Panc1 (cell line): ENCODE measurements at regions not wholly inside any gene's neighbourhood (a gene's known extent, or its start where the extent isn't known, plus 50 kb on each side); places are given as distances from the start of the nearest gene placed in this dataset.

Experiments used
- ATAC-seq: fragments of 200-7000 bp; cut with Tn5 transposase; 2 replicates; pipeline ENCODE4 v1.9.1; 2020; ENCODE audit warnings: mild to moderate bottlenecking, moderate library complexity
- BruUV-seq: library from RNA; stranded (reverse); fragments of 400-500 nt; replicated peaks from 2 replicates; lab custom pipeline; 2021; lab: Mats Ljungman, UMichigan
- CTCF ChIA-PET: fragments of 300-600 bp; sonication (Branson Sonifier 250); formaldehyde crosslinking; loops from one replicate; lab custom pipeline; 2022; ENCODE audit warnings: antibody characterized with exemption; lab: Charles Lee
- POLR2A ChIA-PET: fragments of 300-600 bp; sonication (Branson Sonifier 250); formaldehyde crosslinking; loops from one replicate; lab custom pipeline; 2022; ENCODE audit warnings: antibody characterized with exemption; lab: Charles Lee
- DNase-seq: peaks from one replicate; pipeline ENCODE4 v3.0.0-alpha.2; 2010; ENCODE audit warnings: low read depth, low spot score
- H3K27ac ChIP-seq: 2 replicates; pipeline ENCODE4 v1.5.1; 2011; ENCODE audit warnings: mild to moderate bottlenecking, low read length, inconsistent platforms
- H3K27me3 ChIP-seq: fragments of 200-500 bp; sonication (Bioruptor generic); 2 replicates; pipeline ENCODE4 v1.6.0; 2014; ENCODE audit warnings: low read length, inconsistent platforms; ENCODE audit not compliant: control insufficient read depth, insufficient read depth
- H3K36me3 ChIP-seq: fragments of 200-500 bp; sonication (Bioruptor generic); 2 replicates; pipeline ENCODE4 v1.5.1; 2014; ENCODE audit warnings: inconsistent platforms, mild to moderate bottlenecking, low read length, moderate library complexity; ENCODE audit not compliant: control insufficient read depth, insufficient read depth
- H3K4me1 ChIP-seq: 2 replicates; pipeline ENCODE4 v1.5.1; 2011; ENCODE audit warnings: inconsistent platforms, mild to moderate bottlenecking, low read length, moderate library complexity; ENCODE audit not compliant: control insufficient read depth, insufficient read depth
- H3K4me3 ChIP-seq, 2 experiments: 2 replicates each; pipeline ENCODE4 v1.5.1; 2011 to 2012; ENCODE audit warnings: low read depth in 2 of 2, low read length in 2 of 2, mild to moderate bottlenecking in 2 of 2, inconsistent platforms in 1 of 2, moderate library complexity in 1 of 2
- H3K9me3 ChIP-seq: fragments of 200-500 bp; sonication (Bioruptor generic); 2 replicates; pipeline ENCODE4 v1.5.1; 2014; ENCODE audit warnings: low read depth, mild to moderate bottlenecking, inconsistent platforms, low read length, moderate library complexity; ENCODE audit not compliant: control insufficient read depth, insufficient read depth
- CTCF ChIP-seq: fragments of 450-650 bp; IDR thresholded peaks from 2 replicates; pipeline ENCODE4 v1.5.1; 2017; ENCODE audit warnings: mild to moderate bottlenecking
- POLR2AphosphoS5 ChIP-seq: IDR thresholded peaks from 2 replicates; pipeline ENCODE4 v1.6.1; 2012; ENCODE audit warnings: mild to moderate bottlenecking, low read depth, low read length, moderate library complexity
- REST ChIP-seq, 2 experiments: IDR thresholded peaks; 2 replicates each; pipeline ENCODE4 v1.6.1; 2011 to 2012; ENCODE audit warnings: low read depth in 2 of 2, control low read depth in 1 of 2, low read length in 1 of 2, mild to moderate bottlenecking in 1 of 2, moderate library complexity in 1 of 2; ENCODE audit not compliant: insufficient read depth in 1 of 2
- SIN3A ChIP-seq: IDR thresholded peaks from 2 replicates; pipeline ENCODE4 v1.6.1; 2012; ENCODE audit warnings: low read depth, mild to moderate bottlenecking, low read length, moderate library complexity, borderline replicate concordance; ENCODE audit not compliant: insufficient read depth
- TCF7L2 ChIP-seq: IDR thresholded peaks from 2 replicates; pipeline ENCODE4 v1.6.1; 2011; ENCODE audit warnings: mild to moderate bottlenecking, low read depth, low read length, inconsistent platforms
- in situ Hi-C: cut with HindIII; loops from 2 replicates; pipeline ENCODE4 v1.10.0; 2016; ENCODE audit warnings: low sequenced_read_pairs, low pct_unique_long_range_greater_than_20kb
- intact Hi-C: fragments of 100-400 bp; cut with micrococcal nuclease; formaldehyde crosslinking; loops from one replicate; pipeline ENCODE4 v1.10.0; 2022; ENCODE audit not compliant: unreplicated experiment

GRCh38 chr10:78653555-78653954 lies 415.2 kb upstream of the ZMIZ1 start:
- Histone ChIP-seq H3K9me3 (no peaks in the 10 kb centered on the region), H3K4me1 (no peaks in the 10 kb centered on the region), H3K27me3 (peaks cover 37% of the 10 kb centered on the region), H3K4me3 (no peak overlapping the region), H3K36me3 (no peaks in the 10 kb centered on the region), H3K27ac (no peak overlapping the region)
- ATAC-seq (no peak), DNase-seq (no peak)
- intact Hi-C loops (loop anchor here (10.0 kb wide), 1 partner anchor 439 kb away; no protein-coding TSS in a partner anchor), in situ Hi-C loops (no loop called here)
- TF ChIP-seq SIN3A (no peak), TCF7L2 (no peak), REST (IDR thresholded peaks at IDR 0.05; ENCODE audit: insufficient read depth in 1 of 2, low read depth in 2 of 2, low read length in 1 of 2) (no peak), CTCF (no peak), POLR2AphosphoS5 (no peak)
- BruUV-seq, result no TSS peak
- ChIA-PET POLR2A (no interaction called here), CTCF (no interaction called here)

- BruUV-seq, result no TSS peak
- Histone ChIP-seq H3K27ac (no peak overlapping the region), H3K27me3 (peaks cover 31% of the 10 kb centered on the region), H3K4me1 (no peaks in the 10 kb centered on the region), H3K36me3 (no peaks in the 10 kb centered on the region), H3K9me3 (no peaks in the 10 kb centered on the region), H3K4me3 (no peak overlapping the region)
- in situ Hi-C loops, result no loop called here
- POLR2A ChIA-PET, result no interaction called here
- no peak for TF ChIP-seq CTCF
- TF ChIP-seq SIN3A, result no peak
- no peak for TF ChIP-seq REST (IDR thresholded peaks at IDR 0.05; ENCODE audit: insufficient read depth in 1 of 2, low read depth in 2 of 2, low read length in 1 of 2)
- TF ChIP-seq TCF7L2, result no peak
- no peak for TF ChIP-seq POLR2AphosphoS5
- DNase-seq, result no peak
- CTCF ChIA-PET, result no interaction called here
- no peak for ATAC-seq
- intact Hi-C loops, result loop anchor here (10.0 kb wide), 1 partner anchor 439 kb away; no protein-coding TSS in a partner anchor
These were observed 414.6 kb upstream of the ZMIZ1 start for GRCh38 chr10:78654047-78654590.
